Astrocyte (in vitro differentiated cells and primary cell): ENCODE measurements at regions not wholly inside any gene's neighbourhood (a gene's known extent, or its start where the extent isn't known, plus 50 kb on each side); places are given as distances from the start of the nearest gene placed in this dataset.

Experiments used
- DNase-seq: peaks from one replicate; pipeline ENCODE4 v3.0.0-alpha.2; 2010; ENCODE audit warnings: low read depth
- FAIRE-seq: peaks from 2 replicates; lab custom pipeline; 2011; peaks lifted over from hg19 to GRCh38; lab: Jason Lieb, UNC
- H2AFZ ChIP-seq: 2 replicates; pipeline ENCODE4 v1.6.0; 2012; ENCODE audit warnings: low read depth, low read length, inconsistent platforms
- H3K27ac ChIP-seq: 2 replicates; pipeline ENCODE4 v1.5.1; 2011; ENCODE audit warnings: low read depth, low read length, inconsistent platforms
- H3K27me3 ChIP-seq: 2 replicates; pipeline ENCODE4 v1.6.0; 2011; ENCODE audit warnings: low read length, inconsistent platforms; ENCODE audit not compliant: insufficient read depth
- H3K36me3 ChIP-seq: 2 replicates; pipeline ENCODE4 v1.5.1; 2011; ENCODE audit warnings: low read length, inconsistent platforms; ENCODE audit not compliant: insufficient read depth
- H3K4me1 ChIP-seq: 2 replicates; pipeline ENCODE4 v1.5.1; 2011; ENCODE audit warnings: low read length, inconsistent platforms; ENCODE audit not compliant: insufficient read depth
- H3K4me2 ChIP-seq: 2 replicates; pipeline ENCODE4 v1.6.0; 2012; ENCODE audit warnings: low read length, inconsistent platforms
- H3K4me3 ChIP-seq: 2 replicates; pipeline ENCODE4 v1.5.1; 2011; ENCODE audit warnings: low read depth, mild to moderate bottlenecking, low read length, inconsistent platforms; ENCODE audit not compliant: insufficient read depth
- H3K79me2 ChIP-seq: 2 replicates; pipeline ENCODE4 v1.6.0; 2012; ENCODE audit warnings: mild to moderate bottlenecking, low read length, inconsistent platforms; ENCODE audit not compliant: insufficient read depth
- H3K9ac ChIP-seq: 2 replicates; pipeline ENCODE4 v1.6.0; 2012; ENCODE audit warnings: mild to moderate bottlenecking, low read length, inconsistent platforms
- H3K9me3 ChIP-seq: 2 replicates; pipeline ENCODE4 v1.5.1; 2012; ENCODE audit warnings: low read depth, mild to moderate bottlenecking, low read length, inconsistent platforms; ENCODE audit not compliant: insufficient read depth
- H4K20me1 ChIP-seq: 2 replicates; pipeline ENCODE4 v1.6.0; 2012; ENCODE audit warnings: low read length, inconsistent platforms; ENCODE audit not compliant: insufficient read depth
- H3K27ac Mint-ChIP-seq: one replicate; pipeline ENCODE4 v1.8.0; 2021; ENCODE audit warnings: mild to moderate bottlenecking, mixed read lengths; ENCODE audit not compliant: unreplicated experiment
- H3K27me3 Mint-ChIP-seq: one replicate; pipeline ENCODE4 v1.8.0; 2021; ENCODE audit warnings: low read depth, mixed read lengths; ENCODE audit not compliant: unreplicated experiment
- H3K36me3 Mint-ChIP-seq: one replicate; pipeline ENCODE4 v1.8.0; 2021; ENCODE audit warnings: low read depth, mixed read lengths; ENCODE audit not compliant: unreplicated experiment
- H3K4me1 Mint-ChIP-seq: one replicate; pipeline ENCODE4 v1.8.0; 2021; ENCODE audit warnings: low read depth, mixed read lengths; ENCODE audit not compliant: unreplicated experiment
- H3K4me3 Mint-ChIP-seq: one replicate; pipeline ENCODE4 v1.8.0; 2021; ENCODE audit warnings: mild to moderate bottlenecking, moderate library complexity, mixed read lengths; ENCODE audit not compliant: unreplicated experiment
- H3K9me3 Mint-ChIP-seq: one replicate; pipeline ENCODE4 v1.8.0; 2021; ENCODE audit warnings: mild to moderate bottlenecking, mixed read lengths; ENCODE audit not compliant: unreplicated experiment
- CTCF ChIP-seq: IDR thresholded peaks from 2 replicates; pipeline ENCODE4 v1.5.1; 2011; ENCODE audit warnings: low read depth, mild to moderate bottlenecking, inconsistent platforms, low read length, moderate library complexity; ENCODE audit not compliant: insufficient read depth
- EZH2 ChIP-seq: IDR thresholded peaks from 2 replicates; pipeline ENCODE4 v1.6.1; 2012; ENCODE audit warnings: mild to moderate bottlenecking, low read length, inconsistent platforms; ENCODE audit not compliant: insufficient read depth

- Mint-ChIP-seq H3K36me3 (no peaks in the 10 kb centered on the region), H3K27ac (no peak overlapping the region)
Measured at GRCh38 chr2:107094450-107094986, 208.6 kb upstream of the ST6GAL2 start.

GRCh38 chr2:107102176-107102575 lies 216.2 kb upstream of the ST6GAL2 start:
- Histone ChIP-seq H4K20me1 (no peaks in the 10 kb centered on the region), H3K27ac (no peak overlapping the region), H3K79me2 (no peaks in the 10 kb centered on the region), H3K4me2 (no peak overlapping the region), H3K9me3 (no peaks in the 10 kb centered on the region), H2AFZ (no peak overlapping the region), H3K27me3 (no peaks in the 10 kb centered on the region), H3K4me1 (no peaks in the 10 kb centered on the region), H3K9ac (no peak overlapping the region), H3K4me3 (no peak overlapping the region), H3K36me3 (no peaks in the 10 kb centered on the region)
- FAIRE-seq (no peak), DNase-seq (no peak)
- Mint-ChIP-seq H3K36me3 (no peaks in the 10 kb centered on the region), H3K4me1 (no peaks in the 10 kb centered on the region), H3K9me3 (peaks cover 3% of the 10 kb centered on the region), H3K4me3 (no peak overlapping the region), H3K27ac (no peak overlapping the region), H3K27me3 (peaks cover 3% of the 10 kb centered on the region)
- TF ChIP-seq EZH2 = no peak
- no peak for TF ChIP-seq CTCF

More at GRCh38 chr2:107094450-107094986, 208.6 kb upstream of the ST6GAL2 start:
- H3K9me3 Mint-ChIP-seq = peaks cover 3% of the 10 kb centered on the region
- no peaks in the 10 kb centered on the region for H3K4me1 ChIP-seq
- H3K9ac ChIP-seq = no peak overlapping the region
- H3K79me2 ChIP-seq = no peaks in the 10 kb centered on the region
- no peaks in the 10 kb centered on the region for H4K20me1 ChIP-seq
- H2AFZ ChIP-seq = no peak overlapping the region
- H3K9me3 ChIP-seq = no peaks in the 10 kb centered on the region
- H3K4me1 Mint-ChIP-seq = peaks cover 13% of the 10 kb centered on the region
- H3K27me3 ChIP-seq = no peaks in the 10 kb centered on the region
- FAIRE-seq (no peak), DNase-seq (no peak)
- H3K4me3 Mint-ChIP-seq = no peak overlapping the region
- peaks cover 3% of the 10 kb centered on the region for H3K27me3 Mint-ChIP-seq
- no peak overlapping the region for H3K27ac ChIP-seq
- H3K36me3 ChIP-seq = no peaks in the 10 kb centered on the region
- no peak for TF ChIP-seq CTCF
- no peak for TF ChIP-seq EZH2
- no peak overlapping the region for H3K4me3 ChIP-seq
- no peak overlapping the region for H3K4me2 ChIP-seq

- Histone ChIP-seq H3K27me3 (no peaks in the 10 kb centered on the region), H3K79me2 (no peaks in the 10 kb centered on the region), H3K36me3 (no peaks in the 10 kb centered on the region), H2AFZ (no peak overlapping the region), H3K4me1 (no peaks in the 10 kb centered on the region), H3K4me3 (no peak overlapping the region), H4K20me1 (no peaks in the 10 kb centered on the region), H3K4me2 (no peak overlapping the region), H3K9ac (no peak overlapping the region), H3K9me3 (no peaks in the 10 kb centered on the region), H3K27ac (no peak overlapping the region)
- Mint-ChIP-seq H3K27ac (peak overlapping the region; percentile 85), H3K4me3 (no peak overlapping the region), H3K4me1 (peaks cover 8% of the 10 kb centered on the region), H3K36me3 (peaks cover 2% of the 10 kb centered on the region), H3K9me3 (peaks cover 2% of the 10 kb centered on the region), H3K27me3 (peaks cover 2% of the 10 kb centered on the region)
- FAIRE-seq = no peak
- TF ChIP-seq CTCF (no peak), EZH2 (no peak)
- DNase-seq = no peak
Measured at GRCh38 chr2:107107351-107107750, 221.4 kb upstream of the ST6GAL2 start.
